Forelimb muscle (tissue), 1 donor: ENCODE measurements at regions not wholly inside any gene's neighbourhood (a gene's known extent, or its start where the extent isn't known, plus 50 kb on each side); places are given as distances from the start of the nearest gene placed in this dataset.
"Not testable (repeated sequence)": the region's sequence is repeated elsewhere in the genome, so short reads cannot be mapped to it uniquely, and the experiment has no call there.

Source experiments
- DNase-seq: peaks from one replicate; pipeline ENCODE4 v3.0.0-alpha.2; 2013; ENCODE audit warnings: low read depth

GRCh38 chr14:30260833-30261607, 297.9 kb upstream of the G2E3 start:
- no peak for DNase-seq

- DNase-seq, result no peak
These were observed 294.8 kb upstream of the G2E3 start for GRCh38 chr14:30264161-30264560.

GRCh38 chr14:30266290-30266689, 292.7 kb upstream of the G2E3 start:
- no peak for DNase-seq

- DNase-seq, result no peak
These were observed 291.8 kb upstream of the G2E3 start for GRCh38 chr14:30267141-30267540.

- DNase-seq, result peak; percentile 49
These were observed 288.5 kb upstream of the G2E3 start for GRCh38 chr14:30270200-30271161.

- no peak for DNase-seq
These were observed 287.1 kb upstream of the G2E3 start for GRCh38 chr14:30271811-30272323.

GRCh38 chr14:30272848-30273832, 285.8 kb upstream of the G2E3 start:
- DNase-seq, result no peak

GRCh38 chr14:30275604-30276003, 283.4 kb upstream of the G2E3 start:
- no peak for DNase-seq

GRCh38 chr14:30277268-30277667, 281.7 kb upstream of the G2E3 start:
- DNase-seq, result no peak

GRCh38 chr14:30278856-30279255, 280.1 kb upstream of the G2E3 start:
- DNase-seq, result not testable (repeated sequence)

- DNase-seq, result no peak
These were observed 275.0 kb upstream of the G2E3 start for GRCh38 chr14:30283822-30284446.

- no peak for DNase-seq
These were observed 274.1 kb upstream of the G2E3 start for GRCh38 chr14:30284808-30285207.

- DNase-seq, result no peak
These were observed 271.1 kb upstream of the G2E3 start for GRCh38 chr14:30287579-30288445.

- DNase-seq, result no peak
These were observed 269.0 kb upstream of the G2E3 start for GRCh38 chr14:30290001-30290400.

GRCh38 chr14:30291216-30291615, 267.7 kb upstream of the G2E3 start:
- no peak for DNase-seq

- DNase-seq, result no peak
These were observed 266.4 kb upstream of the G2E3 start for GRCh38 chr14:30292541-30292940.

GRCh38 chr14:30295980-30296379, 263.0 kb upstream of the G2E3 start:
- DNase-seq, result no peak

GRCh38 chr14:30296931-30297405, 262.0 kb upstream of the G2E3 start:
- DNase-seq, result no peak
